Activated effector memory CD4-positive, alpha-beta T cell treated with Interleukin-2 at 50 U/mL for 16 hours (primary cell): ENCODE measurements at regions not wholly inside any gene's neighbourhood (a gene's known extent, or its start where the extent isn't known, plus 50 kb on each side); places are given as distances from the start of the nearest gene placed in this dataset.
"Not testable (repeated sequence)": the region's sequence is repeated elsewhere in the genome, so short reads cannot be mapped to it uniquely, and the experiment has no call there.

ENCODE experiments used
- DNase-seq: peaks from one replicate; pipeline ENCODE4 v3.0.0-alpha.2; 2020

- DNase-seq = not testable (repeated sequence)
Measured at GRCh38 chr1:147061880-147062279, 110.4 kb downstream of the PRKAB2 start.

DNA sequence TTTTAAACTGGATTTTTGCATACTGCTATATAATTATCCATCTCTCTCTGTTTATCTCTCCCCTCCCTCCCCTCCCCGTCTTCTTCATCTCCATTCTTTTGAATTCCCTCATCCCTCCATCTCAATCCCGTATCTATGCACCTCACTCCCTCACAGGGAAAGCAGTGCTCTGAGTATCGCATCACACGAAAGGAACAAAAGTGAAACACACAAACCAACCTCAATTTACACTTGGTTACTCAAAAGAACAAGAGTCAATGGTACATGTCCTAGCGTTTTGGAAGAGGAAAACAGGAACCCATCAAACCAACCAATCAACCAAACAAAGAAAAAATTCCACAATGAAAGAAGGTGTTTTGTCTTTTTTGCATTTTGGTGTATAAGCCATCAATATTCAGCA, 115.1 kb downstream of the NBPF12 start:
- DNase-seq = no peak

GRCh38 chr1:147052677-147053076, 114.6 kb downstream of the NBPF12 start:
- no peak for DNase-seq

GRCh38 chr1:147052143-147052542, 114.0 kb downstream of the NBPF12 start:
- DNase-seq = no peak

- DNase-seq = no peak
Measured at GRCh38 chr1:147051136-147051535, 113.0 kb downstream of the NBPF12 start.

GRCh38 chr1:147050654-147051053, 112.5 kb downstream of the NBPF12 start:
- DNase-seq = no peak

GRCh38 chr1:147046863-147047394, 108.8 kb downstream of the NBPF12 start:
- DNase-seq = not testable (repeated sequence)

DNA sequence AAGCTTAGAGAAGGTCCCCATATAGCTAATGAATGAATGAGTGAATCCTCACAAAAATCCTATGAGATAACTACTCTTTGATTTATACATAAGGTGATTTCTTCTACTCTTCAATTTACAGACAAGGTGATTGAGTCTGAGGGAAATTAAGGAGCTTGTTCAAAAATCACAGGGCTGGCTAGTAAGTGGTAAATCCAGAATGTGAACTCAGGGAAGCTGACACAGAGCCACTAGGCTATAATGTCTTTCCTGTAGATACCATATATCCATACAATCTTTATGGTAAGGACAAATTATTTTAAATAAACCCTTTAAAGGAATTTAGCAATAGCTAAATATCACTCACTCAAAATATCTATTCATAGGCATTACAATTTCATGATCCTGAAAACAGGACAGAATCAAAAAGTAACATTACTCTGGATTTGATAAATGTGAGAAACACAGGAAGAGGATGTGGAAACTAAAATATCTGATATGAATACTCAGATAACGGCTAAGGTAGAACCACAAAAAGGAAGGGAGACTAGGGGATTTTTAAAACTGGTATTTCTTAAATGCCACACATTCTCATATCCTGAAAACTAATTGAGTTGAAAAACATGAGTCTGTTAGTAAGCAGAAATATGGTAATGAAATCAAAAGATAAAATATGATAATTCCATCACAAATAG, 108.2 kb downstream of the NBPF12 start:
- DNase-seq = no peak
